HG02759 (cell line): ENCODE measurements at regions not wholly inside any gene's neighbourhood (a gene's known extent, or its start where the extent isn't known, plus 50 kb on each side); places are given as distances from the start of the nearest gene placed in this dataset.

Source experiments
- ATAC-seq: cut with Tn5 transposase; IDR thresholded peaks from one replicate; pipeline ENCODE4 v1.9.1; 2021; ENCODE audit warnings: mild to moderate bottlenecking, moderate library complexity; ENCODE audit not compliant: unreplicated experiment

DNA sequence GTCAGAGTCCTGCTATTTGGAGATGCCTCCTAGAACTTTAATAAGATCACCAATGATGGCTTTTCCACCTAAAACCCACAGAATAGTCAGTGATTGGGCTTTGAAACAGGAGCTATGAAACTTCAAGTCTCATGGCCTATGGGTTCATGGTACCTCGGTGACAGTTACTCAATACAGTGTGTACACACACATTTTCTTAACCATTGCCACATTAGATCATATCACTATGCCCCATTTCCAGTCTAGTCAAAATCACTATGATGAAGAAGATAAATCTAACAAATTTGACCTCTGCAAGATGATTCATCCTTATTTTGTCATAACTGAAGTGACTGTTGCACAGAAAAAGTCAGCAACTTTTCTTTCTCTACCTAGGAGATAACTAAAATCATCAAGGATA lies 86.8 kb upstream of the OR13F1 start:
- ATAC-seq: no peak

DNA sequence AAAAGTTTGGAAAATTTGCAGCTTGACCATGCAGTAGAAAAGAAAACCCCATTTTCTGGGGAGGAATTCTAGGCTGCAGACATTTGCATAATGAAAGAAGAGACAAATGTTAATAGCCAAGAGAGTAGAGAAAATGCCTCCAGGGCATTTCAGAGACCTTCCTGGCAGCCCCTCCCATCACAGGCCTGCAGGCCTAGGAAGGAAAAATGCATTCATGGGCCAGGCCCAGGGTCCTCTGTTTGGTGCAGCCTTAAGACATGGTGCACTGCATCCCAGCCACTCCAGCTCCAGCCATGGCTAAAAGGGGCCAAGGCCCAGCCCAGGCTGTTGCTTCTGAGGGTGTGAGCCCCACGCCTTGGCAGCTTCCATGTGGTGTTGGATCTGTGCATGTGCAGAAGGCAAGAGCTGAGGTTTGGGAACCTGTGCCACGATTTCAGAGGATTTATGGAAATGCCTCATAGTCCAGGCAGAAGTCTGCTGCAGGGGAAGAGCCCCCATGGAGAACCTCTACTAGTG lies 75.0 kb upstream of the OR13F1 start:
- no peak for ATAC-seq

DNA sequence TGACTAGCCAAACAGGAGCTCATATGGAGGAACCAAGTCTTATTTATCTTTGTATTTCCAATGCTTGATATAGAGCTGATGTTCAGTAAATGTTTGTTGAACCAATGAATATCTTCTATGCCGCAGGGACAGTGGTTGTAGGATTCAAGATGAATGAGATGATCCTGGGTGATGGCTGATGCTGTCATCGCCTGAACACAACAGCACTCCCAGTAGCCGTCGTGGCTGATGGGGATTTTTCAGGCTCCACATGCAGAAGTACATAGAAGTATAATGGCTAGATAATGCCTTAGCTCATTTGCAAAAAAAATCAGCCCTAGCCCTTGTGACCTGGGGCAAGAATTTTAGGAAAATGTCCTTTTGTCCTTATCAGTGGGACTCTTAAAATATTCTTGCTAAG lies 69.0 kb upstream of the OR13F1 start:
- ATAC-seq: no peak

DNA sequence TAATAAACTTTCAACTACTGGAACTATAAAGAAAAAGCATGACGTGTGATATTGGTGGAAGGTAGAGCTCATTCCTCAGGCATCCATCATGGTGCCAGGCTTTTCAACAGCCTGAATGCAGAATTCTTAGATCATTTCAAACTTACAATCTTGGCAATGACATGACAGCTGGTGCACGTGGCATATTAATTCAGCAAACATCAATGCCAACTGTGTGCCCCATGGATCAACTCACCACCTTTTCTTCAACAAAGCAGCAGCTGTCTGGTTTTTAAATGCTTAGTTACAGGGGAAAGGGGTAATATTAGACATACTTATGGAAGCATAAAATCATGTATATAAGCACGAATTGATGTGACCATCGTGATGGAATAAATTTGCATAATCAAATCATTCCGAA lies 56.0 kb upstream of the OR13F1 start:
- ATAC-seq: no peak
